ENCODE measurements at regions not wholly inside any gene's neighbourhood (a gene's known extent, or its start where the extent isn't known, plus 50 kb on each side); places are given as distances from the start of the nearest gene placed in this dataset.
A peak's percentile ranks its signal among the peaks of the same experiment; 100 is the strongest.
"Not testable (repeated sequence)": the region's sequence is repeated elsewhere in the genome, so short reads cannot be mapped to it uniquely, and the experiment has no call there.

DNA sequence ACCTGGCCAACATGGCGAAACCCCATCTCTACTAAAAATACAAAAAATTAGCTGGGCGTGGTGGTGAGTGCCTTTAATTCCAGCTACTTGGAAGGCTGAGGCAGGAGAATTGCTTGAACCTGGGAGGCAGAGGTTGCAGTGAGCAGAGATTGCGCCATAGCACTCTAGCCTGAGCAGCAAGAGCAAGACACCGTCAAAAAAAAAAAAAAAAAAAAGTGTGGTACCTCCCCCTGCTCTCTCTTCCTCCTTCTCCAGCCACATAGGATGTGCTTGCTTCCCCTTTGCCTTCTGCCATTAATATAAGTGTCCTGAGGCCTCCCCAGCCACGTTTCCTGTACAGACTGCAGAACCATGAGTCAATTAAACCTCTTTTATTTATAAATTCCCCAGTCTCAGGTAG, 226.8 kb downstream of the CYP26B1 start:
- H3K79me2 ChIP-seq (ENCODE audit: control insufficient read depth, insufficient read depth, low read length); H3K4me1 ChIP-seq (replicated peaks in 1 of 2; ENCODE audit: control insufficient read depth in 2 of 2, insufficient read depth in 2 of 2, low read length in 2 of 2); H3K9me3 ChIP-seq (replicated peaks; ENCODE audit: control insufficient read depth, insufficient read depth, low read depth, low read length); BruUV-seq (replicated peaks); FAIRE-seq; POLR2A ChIA-PET; DNase-seq (ENCODE audit: extremely low read depth in 1 of 4, low spot score in 3 of 4); H3K9ac ChIP-seq (ENCODE audit: insufficient read depth in 1 of 2, low read depth in 2 of 2, low read length in 2 of 2); H3K27ac ChIP-seq (ENCODE audit: extremely low read depth, low read depth, low read length); H3K27me3 ChIP-seq (ENCODE audit: control insufficient read depth in 2 of 2, insufficient read depth in 2 of 2, low read length in 2 of 2); H3K4me2 ChIP-seq (ENCODE audit: insufficient read depth, low read length); H2AFZ ChIP-seq (ENCODE audit: low read depth, low read length); CTCF ChIA-PET (ENCODE audit: low intra/inter-chr PET ratio); H3K9me1 ChIP-seq (ENCODE audit: control insufficient read depth, insufficient read depth, low read length); H3K36me3 ChIP-seq (ENCODE audit: control insufficient read depth, insufficient read depth, low read length); H3K4me3 ChIP-seq; H4K20me1 ChIP-seq (replicated peaks; ENCODE audit: control insufficient read depth, insufficient read depth, low read length); ATAC-seq; TF ChIP-seq CEBPG (CRISPR knock-in tag; IDR thresholded peaks at IDR 0.05): not testable (repeated sequence)
- in situ Hi-C loops (cut with MboI) = loop anchor here (10.0 kb wide), 2 partner anchors 234 to 664 kb away; no protein-coding TSS in a partner anchor
- 10% methylated on average over 3 of the region's 5 CpGs for WGBS (ENCODE audit: insufficient coverage, low coverage, missing lambda C conversion rate)
- intact Hi-C loops (cut with micrococcal nuclease) = loop anchor here (5.0 to 10.0 kb wide), 3 partner anchors 374 to 826 kb away; no protein-coding TSS in a partner anchor
- TF ChIP-seq CEBPB (tag; IDR thresholded peaks at IDR 0.05) (peak; percentile 38; the same call in 1 of the 2 replicates), CEBPG (tag; conservative IDR thresholded peaks at IDR 0.05 in 1 of 2, IDR thresholded peaks at IDR 0.05 in 1 of 2) (peak; percentile 40 to 52; a peak in 2 of 4 replicates)

DNA sequence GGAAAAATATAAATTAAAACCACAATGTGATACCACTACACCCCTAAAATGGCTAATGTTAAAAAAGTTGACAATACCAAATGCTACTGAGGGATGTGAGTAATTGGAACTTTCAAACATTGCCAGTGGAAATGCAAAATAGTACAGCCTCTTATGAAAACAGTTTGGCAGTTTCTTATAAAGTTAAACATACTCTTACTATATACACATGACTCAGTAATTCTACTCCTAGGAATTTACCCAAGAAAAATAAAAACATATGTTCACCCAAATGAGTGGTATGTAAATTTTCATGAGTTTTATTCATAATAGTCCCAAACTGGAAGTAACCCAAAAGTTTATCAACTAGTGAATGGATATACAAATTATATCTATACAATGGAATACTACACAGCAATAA, 228.0 kb downstream of the CYP26B1 start:
- FAIRE-seq = no peak
- POLR2A ChIA-PET = no interaction called here
- H3K27ac ChIP-seq (ENCODE audit: extremely low read depth, low read depth, low read length) = no peak overlapping the region
- TF ChIP-seq HDGF (IDR thresholded peaks at IDR 0.05) (no peak), ZNF57 (CRISPR knock-in tag; IDR thresholded peaks at IDR 0.05) (no peak), ATF7 (IDR thresholded peaks at IDR 0.05) (no peak), ERF (CRISPR knock-in tag; IDR thresholded peaks at IDR 0.05) (no peak), CBFA2T2 (conservative IDR thresholded peaks at IDR 0.05) (no peak), ZNF79 (CRISPR knock-in tag; IDR thresholded peaks at IDR 0.05; ENCODE audit: low read depth) (no peak), SIN3B (IDR thresholded peaks at IDR 0.05; ENCODE audit: low read depth) (no peak)
- TF ChIP-seq, protein P1, sequence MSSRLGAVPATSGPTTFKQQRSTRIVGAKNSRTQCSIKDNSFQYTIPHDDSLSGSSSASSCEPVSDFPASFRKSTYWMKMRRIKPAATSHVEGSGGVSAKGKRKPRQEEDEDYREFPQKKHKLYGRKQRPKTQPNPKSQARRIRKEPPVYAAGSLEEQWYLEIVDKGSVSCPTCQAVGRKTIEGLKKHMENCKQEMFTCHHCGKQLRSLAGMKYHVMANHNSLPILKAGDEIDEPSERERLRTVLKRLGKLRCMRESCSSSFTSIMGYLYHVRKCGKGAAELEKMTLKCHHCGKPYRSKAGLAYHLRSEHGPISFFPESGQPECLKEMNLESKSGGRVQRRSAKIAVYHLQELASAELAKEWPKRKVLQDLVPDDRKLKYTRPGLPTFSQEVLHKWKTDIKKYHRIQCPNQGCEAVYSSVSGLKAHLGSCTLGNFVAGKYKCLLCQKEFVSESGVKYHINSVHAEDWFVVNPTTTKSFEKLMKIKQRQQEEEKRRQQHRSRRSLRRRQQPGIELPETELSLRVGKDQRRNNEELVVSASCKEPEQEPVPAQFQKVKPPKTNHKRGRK (tag; IDR thresholded peaks at IDR 0.05) = no peak

More for the DNA sequence above, 228.0 kb downstream of the CYP26B1 start:
- Histone ChIP-seq H3K9me1 (ENCODE audit: control insufficient read depth, insufficient read depth, low read length) (no peaks in the 10 kb centered on the region), H2AFZ (ENCODE audit: low read depth, low read length) (no peak overlapping the region), H3K4me1 (replicated peaks in 1 of 2; ENCODE audit: control insufficient read depth in 2 of 2, insufficient read depth in 2 of 2, low read length in 2 of 2) (no peaks in the 10 kb centered on the region), H3K9ac (ENCODE audit: insufficient read depth in 1 of 2, low read depth in 2 of 2, low read length in 2 of 2) (no peak overlapping the region), H3K27me3 (ENCODE audit: control insufficient read depth in 2 of 2, insufficient read depth in 2 of 2, low read length in 2 of 2) (no peaks in the 10 kb centered on the region), H3K4me2 (ENCODE audit: insufficient read depth, low read length) (no peak overlapping the region), H3K9me3 (replicated peaks; ENCODE audit: control insufficient read depth, insufficient read depth, low read depth, low read length) (no peaks in the 10 kb centered on the region), H4K20me1 (replicated peaks; ENCODE audit: control insufficient read depth, insufficient read depth, low read length) (0 out of 2 replicates have a peak, but pooled peaks cover 3% of the 10 kb centered on the region), H3K79me2 (ENCODE audit: control insufficient read depth, insufficient read depth, low read length) (no peaks in the 10 kb centered on the region), H3K4me3 (no peak overlapping the region), H3K36me3 (ENCODE audit: control insufficient read depth, insufficient read depth, low read length) (no peaks in the 10 kb centered on the region)
- DNase-seq (ENCODE audit: extremely low read depth in 1 of 4, low spot score in 3 of 4) = no peak
- BruUV-seq (replicated peaks) = no TSS peak
- no peak for ATAC-seq
- intact Hi-C loops (cut with micrococcal nuclease) = loop anchor here (5.0 to 10.0 kb wide), 3 partner anchors 372 to 828 kb away; no protein-coding TSS in a partner anchor
- in situ Hi-C loops (cut with MboI) = loop anchor here (10.0 kb wide), 2 partner anchors 235 to 665 kb away; no protein-coding TSS in a partner anchor
- CTCF ChIA-PET (ENCODE audit: low intra/inter-chr PET ratio) = no interaction called here

Measured in K562 (cell line).